LNCAP (cell line): ENCODE measurements at regions not wholly inside any gene's neighbourhood (a gene's known extent, or its start where the extent isn't known, plus 50 kb on each side); places are given as distances from the start of the nearest gene placed in this dataset.

Source experiments
- TF ChIP-seq, protein P1 (sequence below): fragments of 450-650 bp; IDR thresholded peaks from 2 replicates; pipeline ENCODE4 v1.5.1; 2017; ENCODE audit warnings: mild to moderate bottlenecking

DNA sequence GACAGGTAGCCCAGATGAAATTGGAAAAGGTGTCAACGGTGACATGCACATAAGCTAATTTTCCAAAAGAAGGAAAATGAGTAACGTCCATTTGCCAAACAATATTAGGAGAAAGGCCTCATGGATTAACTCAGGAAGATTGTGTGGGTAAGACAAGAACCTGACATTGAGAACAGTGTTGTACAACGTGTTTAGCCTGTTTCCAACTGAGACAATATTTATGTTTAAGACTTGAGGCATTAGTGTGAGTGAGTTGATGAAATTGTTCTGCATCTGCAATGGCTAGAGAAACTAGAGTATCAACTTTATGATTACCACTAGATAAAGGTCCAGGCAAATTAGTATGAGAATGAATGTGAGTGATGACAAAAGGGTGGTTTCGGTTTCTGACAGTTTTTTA lies 191.3 kb upstream of the RAI14 start:
- TF ChIP-seq, protein P1, sequence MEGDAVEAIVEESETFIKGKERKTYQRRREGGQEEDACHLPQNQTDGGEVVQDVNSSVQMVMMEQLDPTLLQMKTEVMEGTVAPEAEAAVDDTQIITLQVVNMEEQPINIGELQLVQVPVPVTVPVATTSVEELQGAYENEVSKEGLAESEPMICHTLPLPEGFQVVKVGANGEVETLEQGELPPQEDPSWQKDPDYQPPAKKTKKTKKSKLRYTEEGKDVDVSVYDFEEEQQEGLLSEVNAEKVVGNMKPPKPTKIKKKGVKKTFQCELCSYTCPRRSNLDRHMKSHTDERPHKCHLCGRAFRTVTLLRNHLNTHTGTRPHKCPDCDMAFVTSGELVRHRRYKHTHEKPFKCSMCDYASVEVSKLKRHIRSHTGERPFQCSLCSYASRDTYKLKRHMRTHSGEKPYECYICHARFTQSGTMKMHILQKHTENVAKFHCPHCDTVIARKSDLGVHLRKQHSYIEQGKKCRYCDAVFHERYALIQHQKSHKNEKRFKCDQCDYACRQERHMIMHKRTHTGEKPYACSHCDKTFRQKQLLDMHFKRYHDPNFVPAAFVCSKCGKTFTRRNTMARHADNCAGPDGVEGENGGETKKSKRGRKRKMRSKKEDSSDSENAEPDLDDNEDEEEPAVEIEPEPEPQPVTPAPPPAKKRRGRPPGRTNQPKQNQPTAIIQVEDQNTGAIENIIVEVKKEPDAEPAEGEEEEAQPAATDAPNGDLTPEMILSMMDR = no peak

DNA sequence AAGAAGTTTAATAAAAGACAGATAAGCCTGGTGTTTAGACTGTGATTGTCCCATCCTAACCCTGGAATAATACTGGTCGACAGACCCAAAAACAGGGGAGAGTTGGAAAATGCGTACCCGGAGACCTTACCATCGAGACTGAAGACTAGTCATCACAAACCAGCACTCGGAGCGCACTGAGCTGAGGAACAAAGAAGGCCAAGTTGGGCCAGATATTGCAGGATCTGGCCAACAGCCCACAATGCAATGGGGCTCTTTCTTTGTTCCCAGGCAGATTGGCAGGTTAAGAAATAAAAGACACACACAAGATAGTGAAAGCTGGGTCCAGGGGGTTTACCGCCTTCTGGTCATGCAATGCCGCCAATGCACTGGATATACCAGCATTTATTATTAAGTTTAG lies 188.7 kb upstream of the RAI14 start:
- TF ChIP-seq, protein P1 = no peak

DNA sequence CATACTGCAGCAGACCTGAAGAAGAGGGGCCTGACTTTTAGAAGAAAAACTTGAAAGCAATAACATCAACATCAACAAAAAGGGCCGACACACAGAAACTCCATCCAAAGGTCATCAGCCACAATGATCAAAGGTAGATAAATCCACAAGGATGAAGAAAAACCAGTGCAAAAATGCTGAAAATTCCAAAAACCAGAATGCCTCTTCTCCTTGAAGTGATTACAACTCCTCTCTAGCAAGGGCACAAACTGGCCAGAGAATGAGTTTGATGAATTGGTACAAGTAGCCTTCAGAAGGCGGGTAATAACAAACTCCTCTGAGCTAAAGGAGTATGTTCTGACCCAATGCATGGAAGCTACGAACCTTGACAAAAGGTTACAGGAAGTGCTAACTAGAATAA lies 186.2 kb upstream of the RAI14 start:
- TF ChIP-seq, protein P1 = no peak

DNA sequence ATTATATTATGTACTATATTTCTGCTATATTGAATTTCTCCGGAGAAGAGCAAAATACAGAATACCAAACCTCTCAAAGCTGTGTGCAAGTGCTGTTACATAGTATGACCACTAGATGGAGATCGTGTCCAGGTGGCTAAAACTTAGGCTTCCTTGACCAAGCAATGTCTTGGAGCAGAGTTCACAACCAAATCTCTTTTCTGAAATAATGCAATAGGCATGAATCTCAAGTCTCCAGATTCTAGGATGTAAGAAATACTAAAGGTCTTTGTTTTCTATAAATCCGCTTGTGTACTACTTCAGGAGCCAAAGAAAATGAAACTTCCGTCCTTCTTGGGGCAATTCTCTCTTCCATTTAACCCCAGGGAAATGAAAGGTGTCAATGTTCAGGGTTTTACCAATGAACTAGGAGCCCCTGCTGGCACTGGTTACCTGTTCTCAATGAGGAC lies 181.5 kb upstream of the RAI14 start:
- TF ChIP-seq, protein P1 = peak; percentile 97

DNA sequence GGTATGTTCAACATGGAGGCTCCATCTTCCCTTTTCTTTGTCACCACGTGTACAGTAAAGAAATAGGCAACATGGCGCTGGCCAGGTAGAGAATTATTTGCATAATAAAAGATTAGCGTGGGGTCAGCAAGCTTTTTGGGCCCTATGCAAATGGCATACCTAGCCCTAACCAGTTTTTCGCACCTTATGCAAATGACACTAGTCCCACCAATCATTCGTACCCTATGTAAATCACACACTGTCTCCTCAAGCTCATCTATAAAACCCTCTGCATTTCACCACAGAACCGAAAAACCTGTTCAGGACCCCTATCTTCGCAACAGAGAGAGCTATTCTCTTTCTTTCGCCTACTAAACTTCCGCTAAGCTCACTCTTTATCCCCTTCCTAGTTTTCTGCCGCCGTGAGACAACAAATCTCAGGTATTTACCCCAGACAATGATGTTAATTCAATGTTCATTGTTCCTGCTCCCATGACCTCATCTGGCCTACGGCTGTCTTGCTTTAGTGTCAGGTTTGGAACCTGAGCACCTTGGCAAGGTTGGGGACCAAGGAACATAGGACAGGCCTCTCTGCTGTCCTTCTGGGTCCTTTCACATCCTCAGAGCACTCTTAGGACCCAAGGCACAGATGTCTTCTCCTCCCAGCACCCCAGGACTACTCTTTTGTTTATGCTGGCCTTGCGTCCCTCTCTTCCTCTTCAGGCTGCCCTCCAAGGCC lies 180.7 kb upstream of the RAI14 start:
- TF ChIP-seq, protein P1 = no peak

DNA sequence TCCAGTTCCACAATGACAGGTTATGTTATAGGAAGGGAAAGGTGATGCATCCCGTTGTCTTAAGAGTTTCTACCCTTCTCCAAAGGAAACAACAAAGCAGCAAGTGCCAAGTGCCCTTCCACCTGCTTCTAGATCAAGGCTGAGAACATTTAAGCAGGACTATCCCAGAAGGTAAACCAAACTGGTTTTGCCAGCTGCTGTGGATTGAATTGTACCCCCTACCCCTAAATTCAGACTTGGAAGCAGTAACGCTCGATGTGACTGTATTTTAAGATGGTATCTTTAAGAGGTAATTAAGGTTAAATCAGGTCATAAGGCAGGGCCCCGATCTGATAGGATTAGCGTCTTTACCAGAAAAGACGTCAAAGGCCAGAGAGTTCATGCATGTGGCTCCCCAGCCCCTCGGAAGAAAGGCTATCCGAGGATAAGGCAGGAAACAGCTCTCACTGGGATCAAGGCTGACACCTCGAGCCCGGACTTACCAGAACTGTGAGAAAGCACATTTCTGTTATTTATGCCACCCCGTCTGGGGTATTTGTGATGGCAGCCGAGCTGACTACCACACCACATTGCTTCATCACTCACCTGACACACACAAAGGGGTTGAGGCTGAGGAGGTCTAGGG lies 179.1 kb upstream of the RAI14 start:
- TF ChIP-seq, protein P1 = no peak

DNA sequence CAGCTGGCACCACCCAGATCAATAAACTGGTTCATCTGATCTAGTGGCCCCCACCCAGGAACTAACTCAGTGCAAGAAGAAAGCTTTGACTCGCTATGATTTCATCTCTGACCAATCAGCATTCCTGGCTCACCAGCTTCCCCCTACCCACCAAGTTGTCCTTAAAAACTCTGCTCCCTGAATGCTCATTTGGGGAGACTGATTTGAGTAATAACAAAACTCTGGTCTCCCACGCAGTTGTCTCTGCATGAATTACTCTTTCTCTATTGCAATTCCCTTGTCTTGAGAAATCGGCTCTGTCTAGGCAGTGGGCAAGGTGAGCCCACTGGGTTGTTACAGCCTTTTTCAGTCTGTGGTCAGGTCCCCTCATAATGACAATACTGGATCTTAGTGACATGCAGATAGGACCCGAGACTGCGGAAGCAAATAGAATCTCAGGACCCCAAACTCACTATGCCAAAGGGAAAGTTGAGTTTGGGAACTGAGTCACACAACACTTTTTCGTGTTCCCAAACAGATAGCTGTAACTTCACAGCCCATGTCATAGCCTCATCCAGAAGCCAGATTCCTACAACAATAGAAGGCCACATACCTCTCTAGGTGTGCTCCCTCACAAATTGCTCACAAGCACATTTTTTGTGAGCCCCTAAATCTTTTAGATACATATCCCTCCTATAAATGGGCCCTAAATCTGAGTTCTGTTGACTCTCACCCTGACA lies 175.2 kb upstream of the RAI14 start:
- TF ChIP-seq, protein P1 = no peak
